SU-DHL-6 (cell line): ENCODE measurements at regions not wholly inside any gene's neighbourhood (a gene's known extent, or its start where the extent isn't known, plus 50 kb on each side); places are given as distances from the start of the nearest gene placed in this dataset.

Experiments
- H2AFZ ChIP-seq: fragments of 200-600 bp; sonication (generic); 2 replicates; pipeline ENCODE4 v1.6.1; 2014; ENCODE audit warnings: low read depth, mild to moderate bottlenecking, moderate library complexity, mixed read lengths, antibody characterized with exemption, low read length; ENCODE audit not compliant: severe bottlenecking
- H3F3A ChIP-seq: fragments of 200-600 bp; shearing (Covaris generic); 2 replicates; pipeline ENCODE4 v1.6.0; 2016; ENCODE audit warnings: antibody characterized with exemption, mild to moderate bottlenecking; ENCODE audit not compliant: insufficient read depth
- H3K27ac ChIP-seq: fragments of 200-600 bp; sonication (generic); 2 replicates; pipeline ENCODE4 v1.5.1; 2016; ENCODE audit warnings: low read depth, mild to moderate bottlenecking, low read length, moderate library complexity, mixed read lengths
- H3K27me3 ChIP-seq: fragments of 200-600 bp; sonication (generic), shearing (Covaris generic); 2 replicates; pipeline ENCODE4 v1.6.0; 2014; ENCODE audit warnings: mild to moderate bottlenecking, low read length
- H3K36me3 ChIP-seq: fragments of 200-600 bp; sonication (generic); 2 replicates; pipeline ENCODE4 v1.6.1; 2014; ENCODE audit warnings: mild to moderate bottlenecking, low read length, mixed read lengths
- H3K4me2 ChIP-seq: fragments of 300-600, 200-600 bp; shearing (Covaris generic), sonication (generic); 2 replicates; pipeline ENCODE4 v1.6.0; 2014; ENCODE audit warnings: low read length, low read depth, mild to moderate bottlenecking; ENCODE audit not compliant: poor library complexity, severe bottlenecking
- H3K4me3 ChIP-seq: fragments of 200-600 bp; sonication (generic); 2 replicates; pipeline ENCODE4 v1.5.1; 2014; ENCODE audit warnings: antibody characterized with exemption, low read length, mild to moderate bottlenecking, mixed read lengths; ENCODE audit not compliant: insufficient read depth, poor library complexity, severe bottlenecking
- H3K79me2 ChIP-seq: fragments of 200-600 bp; sonication (generic); 2 replicates; pipeline ENCODE4 v1.6.1; 2014; ENCODE audit warnings: mild to moderate bottlenecking, low read length, moderate library complexity; ENCODE audit not compliant: insufficient read depth
- H3K9ac ChIP-seq: fragments of 200-600 bp; sonication (generic); 2 replicates; pipeline ENCODE4 v1.7.0; 2014; ENCODE audit warnings: mild to moderate bottlenecking, low read length
- H3K9me2 ChIP-seq: fragments of 200-600 bp; sonication (generic); replicated peaks from 2 replicates; pipeline ENCODE4 v1.6.1; 2014; ENCODE audit warnings: low read length; ENCODE audit not compliant: insufficient read depth
- H3K9me3 ChIP-seq: fragments of 200-600 bp; sonication (generic); 2 replicates; pipeline ENCODE4 v1.6.1; 2014; ENCODE audit warnings: low read length, mixed read lengths; ENCODE audit not compliant: insufficient read depth
- H4K20me1 ChIP-seq: fragments of 200-600 bp; sonication (generic); 2 replicates; pipeline ENCODE4 v1.6.1; 2014; ENCODE audit warnings: low read depth, mild to moderate bottlenecking, antibody characterized with exemption, low read length, moderate library complexity, mixed read lengths
- CTCF ChIP-seq: fragments of 200-600 bp; sonication (generic); IDR thresholded peaks from one replicate; pipeline ENCODE4 v1.5.1; 2017; ENCODE audit warnings: antibody characterized with exemption, mild to moderate bottlenecking, low read length, moderate library complexity; ENCODE audit not compliant: insufficient read depth, poor library complexity, severe bottlenecking
- EZH2phosphoT487 ChIP-seq: fragments of 200-600 bp; sonication (generic), shearing (Covaris generic); conservative IDR thresholded peaks from 2 replicates; pipeline ENCODE4 v1.6.1; 2018; ENCODE audit warnings: mild to moderate bottlenecking, antibody characterized with exemption, low read length, moderate library complexity, mixed read lengths

GRCh38 chr21:38911484-38912101, 105.9 kb downstream of the ETS2 start:
- no peak overlapping the region for H3K4me3 ChIP-seq
- no peaks in the 10 kb centered on the region for H3K79me2 ChIP-seq
- H3K9me2 ChIP-seq = no peaks in the 10 kb centered on the region
- no peak overlapping the region for H3K4me2 ChIP-seq
- no peaks in the 10 kb centered on the region; the same call in 1 of the 2 replicates for H3F3A ChIP-seq
- H4K20me1 ChIP-seq = no peaks in the 10 kb centered on the region
- TF ChIP-seq CTCF (no peak), EZH2phosphoT487 (no peak)
- H3K9me3 ChIP-seq = no peaks in the 10 kb centered on the region
- no peaks in the 10 kb centered on the region for H3K36me3 ChIP-seq
- no peak overlapping the region for H2AFZ ChIP-seq
- H3K27ac ChIP-seq = no peak overlapping the region
- H3K27me3 ChIP-seq = 0 out of 2 replicates have a peak, but pooled peaks cover 2% of the 10 kb centered on the region
- no peak overlapping the region for H3K9ac ChIP-seq

- no peaks in the 10 kb centered on the region for H3K9me2 ChIP-seq
- H3K36me3 ChIP-seq = no peaks in the 10 kb centered on the region
- H2AFZ ChIP-seq = no peak overlapping the region
- no peak overlapping the region for H3K9ac ChIP-seq
- H3K79me2 ChIP-seq = no peaks in the 10 kb centered on the region
- H3K27ac ChIP-seq = no peak overlapping the region
- no peak overlapping the region for H3K4me2 ChIP-seq
- no peak overlapping the region for H3K4me3 ChIP-seq
- 0 out of 2 replicates have a peak, but pooled peaks cover 2% of the 10 kb centered on the region for H3K27me3 ChIP-seq
- H3K9me3 ChIP-seq = no peaks in the 10 kb centered on the region
- TF ChIP-seq CTCF (no peak), EZH2phosphoT487 (no peak)
- H4K20me1 ChIP-seq = no peaks in the 10 kb centered on the region
- no peaks in the 10 kb centered on the region; the same call in 1 of the 2 replicates for H3F3A ChIP-seq
These were observed 104.8 kb downstream of the ETS2 start for GRCh38 chr21:38910390-38911067.

GRCh38 chr21:38909929-38910328, 104.2 kb downstream of the ETS2 start:
- Histone ChIP-seq H3K4me2 (no peak overlapping the region), H3K79me2 (no peaks in the 10 kb centered on the region), H3K36me3 (no peaks in the 10 kb centered on the region), H4K20me1 (no peaks in the 10 kb centered on the region), H3K27me3 (0 out of 2 replicates have a peak, but pooled peaks cover 2% of the 10 kb centered on the region), H3K4me3 (no peak overlapping the region), H3F3A (no peaks in the 10 kb centered on the region; the same call in 1 of the 2 replicates), H3K9ac (no peak overlapping the region), H3K27ac (no peak overlapping the region), H3K9me3 (no peaks in the 10 kb centered on the region), H2AFZ (no peak overlapping the region), H3K9me2 (no peaks in the 10 kb centered on the region)
- TF ChIP-seq CTCF = no peak
- no peak for TF ChIP-seq EZH2phosphoT487
